Osteoblast (primary cell): ENCODE measurements at regions not wholly inside any gene's neighbourhood (a gene's known extent, or its start where the extent isn't known, plus 50 kb on each side); places are given as distances from the start of the nearest gene placed in this dataset.

Source experiments
- DNase-seq: peaks from one replicate; pipeline ENCODE4 v3.0.0; 2011; ENCODE audit warnings: low spot score, mixed read lengths; ENCODE audit not compliant: insufficient read length; ENCODE audit errors: missing footprints
- H2AFZ ChIP-seq: 2 replicates; pipeline ENCODE4 v1.6.0; 2011; ENCODE audit warnings: mild to moderate bottlenecking, low read length
- H3K27ac ChIP-seq: 2 replicates; pipeline ENCODE4 v1.5.1; 2011; ENCODE audit warnings: mild to moderate bottlenecking, low read depth, low read length, moderate library complexity
- H3K27me3 ChIP-seq: 2 replicates; pipeline ENCODE4 v1.6.0; 2012; ENCODE audit warnings: mild to moderate bottlenecking, control low read depth, inconsistent platforms, low read length, moderate library complexity; ENCODE audit not compliant: insufficient read depth
- H3K36me3 ChIP-seq: 2 replicates; pipeline ENCODE4 v1.5.1; 2011; ENCODE audit warnings: mild to moderate bottlenecking, low read length, control low read depth, moderate library complexity; ENCODE audit not compliant: insufficient read depth
- H3K4me1 ChIP-seq: 2 replicates; pipeline ENCODE4 v1.5.1; 2011; ENCODE audit warnings: mild to moderate bottlenecking, low read length, control low read depth, moderate library complexity; ENCODE audit not compliant: insufficient read depth
- H3K4me2 ChIP-seq: 2 replicates; pipeline ENCODE4 v1.6.0; 2011; ENCODE audit warnings: mild to moderate bottlenecking, low read length; ENCODE audit not compliant: insufficient read depth
- H3K4me3 ChIP-seq: fragments of 200-600 bp; sonication (generic); 3 replicates; pipeline ENCODE4 v1.5.1; 2012; ENCODE audit warnings: mild to moderate bottlenecking, low read length, inconsistent platforms; ENCODE audit not compliant: insufficient read depth
- H3K79me2 ChIP-seq: 2 replicates; pipeline ENCODE4 v1.6.0; 2012; ENCODE audit warnings: mild to moderate bottlenecking, low read length, control low read depth, inconsistent platforms; ENCODE audit not compliant: insufficient read depth
- H3K9me3 ChIP-seq: 2 replicates; pipeline ENCODE4 v1.5.1; 2011; ENCODE audit warnings: low read depth, low read length, control low read depth
- H4K20me1 ChIP-seq: 2 replicates; pipeline ENCODE4 v1.6.0; 2012; ENCODE audit warnings: mild to moderate bottlenecking, low read length, control low read depth; ENCODE audit not compliant: insufficient read depth
- CTCF ChIP-seq: IDR thresholded peaks from 2 replicates; pipeline ENCODE4 v1.5.1; 2011; ENCODE audit warnings: mild to moderate bottlenecking, low read depth, low read length, moderate library complexity; ENCODE audit errors: extremely low read depth

GRCh38 chr5:158302029-158302428, 443.1 kb upstream of the CLINT1 start:
- Histone ChIP-seq H3K79me2 (no peaks in the 10 kb centered on the region), H3K4me2 (no peak overlapping the region), H3K36me3 (no peaks in the 10 kb centered on the region), H2AFZ (no peak overlapping the region), H3K27ac (no peak overlapping the region), H4K20me1 (no peaks in the 10 kb centered on the region), H3K27me3 (peaks cover 22% of the 10 kb centered on the region), H3K4me1 (no peaks in the 10 kb centered on the region), H3K4me3 (no peak overlapping the region), H3K9me3 (no peaks in the 10 kb centered on the region)
- TF ChIP-seq CTCF = no peak
- no peak for DNase-seq

- no peak for TF ChIP-seq CTCF
- H3K79me2 ChIP-seq = no peaks in the 10 kb centered on the region
- no peak overlapping the region for H3K4me2 ChIP-seq
- H3K4me1 ChIP-seq = no peaks in the 10 kb centered on the region
- no peak overlapping the region for H3K27ac ChIP-seq
- no peaks in the 10 kb centered on the region for H3K36me3 ChIP-seq
- H4K20me1 ChIP-seq = no peaks in the 10 kb centered on the region
- DNase-seq = no peak
- H2AFZ ChIP-seq = no peak overlapping the region
- no peaks in the 10 kb centered on the region for H3K9me3 ChIP-seq
- peaks cover 22% of the 10 kb centered on the region for H3K27me3 ChIP-seq
- no peak overlapping the region for H3K4me3 ChIP-seq
These were observed 442.2 kb upstream of the CLINT1 start for GRCh38 chr5:158301186-158301585.

DNA sequence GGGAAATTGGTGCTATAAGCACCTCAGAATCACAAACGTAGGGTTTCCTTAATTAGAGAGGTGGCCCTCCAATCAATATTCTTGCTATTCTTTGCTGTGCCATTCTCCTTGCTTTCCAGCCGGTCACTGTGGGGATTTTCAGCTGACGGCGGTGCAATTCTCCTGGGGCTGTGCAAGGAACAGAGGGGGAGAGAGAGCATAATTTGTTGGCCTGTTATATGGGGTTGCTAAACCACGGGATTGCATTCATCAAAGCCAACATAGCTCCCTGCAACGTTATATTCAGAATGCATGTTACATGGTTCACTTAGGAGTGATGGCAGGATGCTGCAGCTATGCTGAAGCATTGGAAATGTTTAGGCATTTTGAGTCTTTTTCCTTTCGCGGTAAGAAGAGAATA, 441.3 kb upstream of the CLINT1 start:
- Histone ChIP-seq H4K20me1 (no peaks in the 10 kb centered on the region), H3K4me2 (no peak overlapping the region), H3K4me3 (no peak overlapping the region), H2AFZ (no peak overlapping the region), H3K9me3 (no peaks in the 10 kb centered on the region), H3K27ac (no peak overlapping the region), H3K27me3 (peaks cover 17% of the 10 kb centered on the region), H3K36me3 (no peaks in the 10 kb centered on the region), H3K4me1 (no peaks in the 10 kb centered on the region), H3K79me2 (no peaks in the 10 kb centered on the region)
- DNase-seq = no peak
- TF ChIP-seq CTCF = no peak

- no peak for DNase-seq
- no peaks in the 10 kb centered on the region for H3K4me1 ChIP-seq
- H2AFZ ChIP-seq = no peak overlapping the region
- peaks cover 2% of the 10 kb centered on the region for H3K9me3 ChIP-seq
- no peaks in the 10 kb centered on the region for H4K20me1 ChIP-seq
- H3K36me3 ChIP-seq = no peaks in the 10 kb centered on the region
- TF ChIP-seq CTCF = no peak
- peaks cover 17% of the 10 kb centered on the region for H3K27me3 ChIP-seq
- H3K4me2 ChIP-seq = no peak overlapping the region
- no peak overlapping the region for H3K27ac ChIP-seq
- H3K79me2 ChIP-seq = no peaks in the 10 kb centered on the region
- no peak overlapping the region for H3K4me3 ChIP-seq
These were observed 438.1 kb upstream of the CLINT1 start for GRCh38 chr5:158297002-158297527.
